Renal pelvis (tissue), 1 donor: ENCODE measurements at regions not wholly inside any gene's neighbourhood (a gene's known extent, or its start where the extent isn't known, plus 50 kb on each side); places are given as distances from the start of the nearest gene placed in this dataset.

Source experiments
- DNase-seq: peaks from one replicate; pipeline ENCODE4 v3.0.0-alpha.2; 2013

DNA sequence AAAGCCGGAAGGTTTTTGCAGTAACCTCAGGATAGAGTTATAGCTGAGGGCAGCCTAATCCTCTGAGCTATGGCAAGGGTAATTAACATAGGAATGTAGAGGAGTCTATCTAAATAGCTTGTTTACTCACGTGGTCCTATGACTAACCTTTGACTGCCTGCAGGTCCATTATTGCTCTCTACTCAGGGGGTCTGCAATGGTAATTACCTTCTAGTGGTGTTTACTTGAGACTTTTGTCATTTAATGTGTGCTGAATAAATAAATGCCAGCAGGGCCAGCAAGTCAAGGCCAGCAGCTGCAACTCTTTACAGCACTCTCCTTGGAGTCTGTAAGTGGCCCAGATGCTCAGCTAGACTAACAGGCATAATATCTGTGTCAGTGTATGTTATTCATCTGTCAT lies 212.7 kb upstream of the FMR1 start:
- no peak for DNase-seq

DNA sequence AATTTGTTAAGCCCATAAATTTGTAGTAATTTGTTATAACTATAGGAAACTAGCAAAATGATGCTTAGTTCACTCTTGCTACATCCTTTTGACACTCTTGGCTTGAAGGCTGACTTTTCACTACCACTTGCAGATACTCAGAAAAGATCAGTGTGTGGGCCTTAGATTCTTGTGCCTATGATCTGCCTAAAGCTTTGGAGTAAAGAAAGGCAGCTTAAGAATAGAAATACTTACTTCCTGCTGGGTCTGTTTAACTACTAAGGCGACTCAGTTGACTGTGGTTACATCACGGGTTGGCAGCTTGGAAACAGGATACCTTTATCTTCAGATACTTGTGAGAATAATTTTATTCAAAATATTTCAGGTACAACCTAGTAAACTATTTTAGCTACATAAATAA lies 201.4 kb upstream of the FMR1 start:
- no peak for DNase-seq

DNA sequence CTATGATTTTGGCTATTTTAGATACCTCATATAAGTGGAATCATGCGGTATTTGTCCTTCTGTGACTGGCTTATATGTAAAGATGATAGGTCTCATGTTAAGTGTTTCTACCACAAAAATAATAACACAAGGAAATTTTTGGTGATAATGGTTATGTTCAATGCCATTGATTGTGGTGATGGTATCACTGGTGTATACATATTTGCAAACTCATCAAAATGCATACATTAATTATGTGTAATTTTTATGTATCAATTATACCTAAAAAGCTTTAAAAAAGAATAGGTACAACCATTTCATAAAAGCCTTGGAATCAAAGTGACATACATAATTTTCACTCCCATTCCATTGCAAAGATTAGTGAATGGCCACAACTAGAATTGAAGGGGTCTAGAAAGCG lies 178.3 kb upstream of the FMR1 start:
- DNase-seq: no peak

DNA sequence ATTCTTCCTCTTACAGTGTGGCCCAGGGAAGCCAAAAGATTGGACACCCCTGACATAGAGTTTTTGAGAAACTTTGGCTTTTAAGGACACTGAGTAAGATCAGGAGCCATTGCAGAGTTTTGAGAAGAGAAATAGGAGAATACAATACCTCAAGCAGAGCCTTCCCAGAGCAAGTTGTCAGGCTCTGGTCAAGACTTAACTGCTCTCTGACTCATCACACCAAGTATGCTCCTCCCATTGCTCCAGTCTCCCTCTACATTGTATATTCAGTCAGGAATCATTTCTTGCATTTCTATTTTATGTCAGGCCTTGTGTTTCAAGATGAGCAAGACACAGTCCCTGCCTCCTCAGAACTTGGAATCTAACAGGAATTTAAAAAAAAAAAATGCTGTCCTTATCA lies 176.4 kb upstream of the FMR1 start:
- DNase-seq: no peak

- no peak for DNase-seq
These were observed 175.7 kb upstream of the FMR1 start for GRCh38 chrX:147736045-147736444.

GRCh38 chrX:147737690-147738089 lies 174.0 kb upstream of the FMR1 start:
- no peak for DNase-seq

- no peak for DNase-seq
These were observed 173.5 kb upstream of the FMR1 start for GRCh38 chrX:147738265-147738664.

DNA sequence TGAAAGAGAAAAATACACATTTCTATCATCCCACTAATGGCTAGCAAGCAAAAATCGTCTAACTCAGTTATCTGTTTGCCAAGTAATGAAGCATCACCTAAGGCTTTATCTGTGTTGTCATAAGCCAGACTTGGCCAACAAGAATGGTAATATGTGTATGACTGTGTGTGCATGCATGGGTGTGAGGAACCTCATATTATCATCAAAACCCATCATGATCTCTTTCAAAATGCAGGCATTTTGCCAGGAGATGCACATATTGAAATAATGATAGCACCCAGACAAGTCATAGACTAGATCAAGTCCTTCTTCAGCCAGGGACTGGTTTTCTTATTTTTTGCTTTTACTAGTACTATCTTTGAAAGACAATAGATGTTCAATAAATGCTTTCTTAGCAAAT lies 172.5 kb upstream of the FMR1 start:
- DNase-seq: no peak

GRCh38 chrX:147741776-147742175 lies 169.9 kb upstream of the FMR1 start:
- no peak for DNase-seq

DNA sequence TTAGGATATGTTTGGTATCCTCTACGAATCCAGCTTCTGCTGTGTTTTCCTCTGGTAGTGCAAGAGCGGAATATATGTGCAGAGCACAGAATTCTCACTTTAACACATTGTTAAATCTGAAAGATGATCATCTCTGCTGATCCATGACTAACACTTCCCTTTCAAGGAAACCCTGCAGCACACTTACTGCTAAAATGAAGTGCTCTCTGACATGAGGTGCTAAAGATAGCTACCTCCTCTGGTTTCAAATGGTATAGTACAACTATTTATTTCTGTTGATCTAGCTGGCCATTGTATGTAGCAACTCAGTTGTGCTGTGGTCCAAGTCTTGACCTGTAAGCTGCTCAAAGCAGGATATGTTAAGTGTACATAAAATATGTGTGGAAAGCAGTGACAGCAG lies 162.4 kb upstream of the FMR1 start:
- DNase-seq: peak; percentile 9

DNA sequence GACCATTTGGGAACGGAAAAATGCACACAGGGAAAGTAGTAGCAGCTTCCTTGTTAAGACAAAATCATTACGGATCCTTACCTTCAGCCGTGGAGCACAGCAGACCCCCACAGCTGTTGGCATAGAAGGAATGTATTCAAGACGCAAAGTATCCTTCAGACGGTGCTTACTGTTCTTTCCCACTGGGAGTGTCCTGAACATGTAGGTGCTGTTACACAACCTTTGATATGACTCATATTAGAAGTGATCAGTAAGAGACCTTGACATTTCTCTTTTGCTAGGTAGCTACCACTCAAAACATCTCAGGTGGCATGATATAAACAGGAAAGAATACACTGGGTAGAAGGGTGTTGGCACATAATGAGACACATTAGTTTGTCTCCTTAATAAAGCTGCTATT lies 154.0 kb upstream of the FMR1 start:
- no peak for DNase-seq

GRCh38 chrX:147763131-147763530 lies 148.6 kb upstream of the FMR1 start:
- no peak for DNase-seq

GRCh38 chrX:147764868-147765267 lies 146.9 kb upstream of the FMR1 start:
- DNase-seq: no peak

DNA sequence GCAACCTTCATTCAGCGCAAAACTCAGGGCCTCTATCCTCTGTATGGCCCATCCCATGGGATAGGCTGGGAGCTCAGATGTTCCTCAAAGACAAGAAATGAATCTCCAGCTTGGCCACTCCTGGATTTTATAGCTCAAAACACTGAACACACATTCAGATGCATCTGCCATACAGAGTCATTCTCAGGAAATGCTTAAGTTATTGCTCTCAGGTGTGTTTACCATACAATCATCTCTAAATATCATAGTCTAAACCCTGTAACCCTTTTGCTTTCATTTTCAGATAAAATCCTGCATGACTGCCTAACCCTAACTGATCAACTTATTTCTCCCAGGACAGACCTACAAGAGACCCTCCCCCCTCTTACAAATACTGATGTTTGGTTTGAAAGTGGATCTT lies 140.9 kb upstream of the FMR1 start:
- no peak for DNase-seq

DNA sequence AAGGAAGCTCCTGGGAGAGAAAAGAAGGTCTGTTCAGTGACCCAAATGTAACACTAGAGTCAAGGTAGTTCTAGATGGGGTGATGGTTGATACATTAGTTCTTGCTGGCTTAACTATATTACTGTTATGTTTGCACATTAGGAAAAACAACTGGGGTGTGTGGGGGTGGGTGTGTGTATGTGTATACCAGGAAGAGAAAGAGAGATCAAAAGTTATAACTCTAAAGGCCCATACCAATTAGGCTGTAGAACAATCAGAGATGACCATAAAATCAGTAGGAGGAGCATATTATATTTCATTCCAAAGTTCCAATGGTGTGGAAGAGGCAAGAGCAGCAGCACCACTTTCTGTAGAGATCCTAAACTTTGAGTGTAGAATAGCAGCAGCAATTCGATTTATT lies 134.7 kb upstream of the FMR1 start:
- DNase-seq: no peak

GRCh38 chrX:147779173-147779572 lies 132.5 kb upstream of the FMR1 start:
- DNase-seq: no peak

DNA sequence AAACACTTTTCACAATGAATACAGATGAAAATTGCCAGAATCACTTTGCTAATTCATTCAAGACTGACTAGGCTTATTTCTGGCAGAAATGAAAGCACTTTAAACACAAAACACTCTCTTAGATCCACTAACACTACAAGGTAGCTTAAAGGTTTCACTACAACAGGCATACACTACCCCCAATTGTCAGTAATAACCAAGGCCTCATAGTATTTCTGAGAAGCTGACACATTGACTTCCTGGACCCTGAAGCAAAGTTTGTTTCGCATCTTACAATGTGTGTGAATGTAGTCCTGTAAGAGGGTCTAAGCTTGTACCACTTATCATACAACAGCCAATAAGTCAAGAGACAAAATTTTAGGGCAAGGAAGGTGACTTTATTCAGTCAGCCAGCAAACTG lies 129.9 kb upstream of the FMR1 start:
- no peak for DNase-seq

DNA sequence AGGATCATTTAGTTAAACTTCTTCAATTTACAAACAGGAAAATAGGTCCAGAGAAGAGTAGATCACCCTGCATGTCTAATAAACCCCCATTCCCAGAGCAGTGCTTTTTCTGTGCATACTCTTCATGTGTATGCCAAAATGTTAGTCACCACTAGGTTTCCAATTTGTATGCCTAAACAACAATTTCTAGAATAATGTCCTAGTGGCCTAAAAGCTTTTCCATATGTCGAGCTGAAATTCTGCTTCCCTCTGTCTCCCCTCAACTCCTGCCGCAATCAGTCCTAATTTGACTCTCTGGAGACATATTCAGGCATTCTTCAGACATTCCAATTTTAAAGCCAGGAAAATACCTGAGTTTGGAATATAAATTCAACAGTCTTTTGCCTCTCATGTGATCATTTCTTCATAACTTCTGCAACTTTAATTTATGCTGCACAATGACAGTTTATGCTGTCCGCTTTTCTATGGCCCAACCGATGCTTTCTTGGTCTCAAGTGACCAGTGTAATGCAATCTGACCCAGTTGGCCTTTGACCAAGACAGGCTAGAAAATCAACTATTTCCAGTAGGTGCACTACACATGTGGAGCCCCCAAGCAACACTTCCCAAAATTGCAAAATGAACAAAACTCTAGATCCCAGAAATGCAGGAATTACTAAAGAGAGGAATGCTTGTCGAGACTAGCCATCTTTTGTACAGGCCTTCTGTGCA lies 122.9 kb upstream of the FMR1 start:
- no peak for DNase-seq

GRCh38 chrX:147800663-147801062 lies 111.1 kb upstream of the FMR1 start:
- DNase-seq: no peak

DNA sequence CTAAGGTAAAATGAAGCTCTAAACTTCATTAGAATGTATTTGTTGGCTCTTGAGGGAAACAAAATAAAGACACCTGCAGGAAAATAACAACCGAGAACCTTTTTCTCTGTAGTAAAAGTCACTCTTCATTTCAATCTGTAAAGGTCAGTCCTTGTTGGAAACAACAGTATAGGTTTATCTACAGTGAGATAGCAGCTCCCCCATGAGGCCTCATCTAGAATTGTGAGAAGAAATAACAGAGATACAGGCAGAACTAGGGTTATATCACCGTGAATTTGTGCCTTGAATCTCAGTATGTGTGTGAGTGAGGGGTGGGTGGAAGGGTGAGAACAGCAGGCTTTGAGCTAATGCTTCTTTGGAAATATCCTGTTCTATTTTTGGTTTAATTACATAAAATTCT lies 107.8 kb upstream of the FMR1 start:
- peak; percentile 22 for DNase-seq

- no peak for DNase-seq
These were observed 99.9 kb upstream of the FMR1 start for GRCh38 chrX:147811803-147812202.

DNA sequence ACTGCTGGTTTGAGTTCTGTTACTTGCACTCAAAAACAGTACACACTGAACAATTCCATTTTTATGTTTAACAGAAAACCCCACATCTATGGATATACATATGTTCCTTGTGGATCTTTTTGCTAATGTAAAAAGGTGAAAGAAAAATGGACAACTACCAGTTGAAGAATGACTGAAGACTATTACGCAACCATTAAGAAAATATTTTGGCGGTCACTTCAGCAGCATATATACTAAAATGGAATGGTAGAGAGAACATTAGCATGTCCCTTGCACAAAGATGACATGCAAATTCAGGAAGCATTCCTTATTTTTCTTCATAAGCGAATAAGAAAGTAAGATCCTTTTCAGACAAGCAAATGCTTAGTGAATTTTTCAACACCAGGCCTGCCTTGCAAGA lies 84.6 kb upstream of the FMR1 start:
- no peak for DNase-seq

GRCh38 chrX:147828719-147829118 lies 83.0 kb upstream of the FMR1 start:
- no peak for DNase-seq

DNA sequence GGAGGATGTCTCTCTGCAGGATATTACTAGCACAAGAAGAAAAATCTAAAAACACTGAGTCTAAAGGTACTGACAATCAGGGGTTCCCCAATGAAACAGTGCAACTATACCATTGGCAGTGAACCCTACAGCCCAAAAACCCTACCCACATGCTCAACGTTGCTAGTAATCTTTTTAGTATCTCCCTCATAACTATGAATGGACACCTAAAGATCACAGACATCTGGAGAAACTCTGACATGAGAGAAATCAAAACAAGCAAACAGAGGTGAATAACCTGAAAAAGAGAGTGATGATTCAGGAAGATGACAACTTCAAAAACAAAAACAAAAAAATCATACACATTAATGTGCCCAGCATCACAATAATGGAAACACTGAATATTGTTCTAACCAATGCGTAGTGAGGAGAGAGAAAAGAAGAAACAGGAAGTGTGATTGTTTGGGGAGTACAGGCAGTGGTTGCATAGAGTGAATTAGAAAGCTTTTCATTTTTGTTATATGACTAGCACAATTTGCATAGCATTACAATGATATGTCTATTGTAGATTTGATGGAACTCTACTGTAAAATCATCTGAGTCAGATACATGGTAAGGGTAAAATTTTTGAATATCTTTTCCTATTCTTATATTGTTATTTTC lies 78.9 kb upstream of the FMR1 start:
- DNase-seq: no peak
